Duodenal mucosa (tissue), 2 donors: ENCODE measurements at regions not wholly inside any gene's neighbourhood (a gene's known extent, or its start where the extent isn't known, plus 50 kb on each side); places are given as distances from the start of the nearest gene placed in this dataset.

Experiments used
- H3K27ac ChIP-seq: one replicate; pipeline ENCODE4 v1.7.0; 2013; ENCODE audit warnings: low read depth, low read length
- H3K27me3 ChIP-seq, 2 donors: one replicate each; pipeline ENCODE4 v1.7.0; 2013; ENCODE audit warnings: low read length in 2 of 2, control low read depth in 1 of 2; ENCODE audit not compliant: insufficient read depth in 2 of 2, control insufficient read depth in 1 of 2
- H3K36me3 ChIP-seq, 2 donors: one replicate each; pipeline ENCODE4 v1.7.0; 2013; ENCODE audit warnings: low read length in 2 of 2, control low read depth in 1 of 2; ENCODE audit not compliant: insufficient read depth in 2 of 2, control insufficient read depth in 1 of 2
- H3K4me1 ChIP-seq, 2 donors: one replicate each; pipeline ENCODE4 v1.7.0; 2013; ENCODE audit warnings: low read length in 2 of 2, control low read depth in 1 of 2; ENCODE audit not compliant: insufficient read depth in 2 of 2, control insufficient read depth in 1 of 2
- H3K4me3 ChIP-seq, 2 donors: one replicate each; pipeline ENCODE4 v1.7.0; 2013; ENCODE audit warnings: low read length in 2 of 2, low read depth in 1 of 2
- H3K9ac ChIP-seq, 2 donors: one replicate each; pipeline ENCODE4 v1.7.0; 2013; ENCODE audit warnings: low read length in 2 of 2, low read depth in 1 of 2
- H3K9me3 ChIP-seq, 2 donors: one replicate each; pipeline ENCODE4 v1.7.0; 2013; ENCODE audit warnings: low read length in 2 of 2, control low read depth in 1 of 2; ENCODE audit not compliant: control insufficient read depth in 1 of 2

GRCh38 chr6:87824958-87825491, 123.0 kb upstream of the AKIRIN2 start:
- Histone ChIP-seq H3K4me1 (peaks cover 8 to 9% of the 10 kb centered on the region in 2 donors), H3K27ac (no peak overlapping the region), H3K9me3 (no peaks in the 10 kb centered on the region), H3K36me3 (no peaks in the 10 kb centered on the region), H3K27me3 (no peaks in the 10 kb centered on the region), H3K9ac (no peak overlapping the region), H3K4me3 (no peak overlapping the region)

GRCh38 chr6:87822011-87822410, 120.0 kb upstream of the AKIRIN2 start:
- H3K4me3 ChIP-seq: no peak overlapping the region
- peaks cover 8 to 9% of the 10 kb centered on the region in 2 donors for H3K4me1 ChIP-seq
- H3K9ac ChIP-seq: no peak overlapping the region
- no peaks in the 10 kb centered on the region for H3K9me3 ChIP-seq
- H3K27ac ChIP-seq: no peak overlapping the region
- no peaks in the 10 kb centered on the region for H3K36me3 ChIP-seq
- no peaks in the 10 kb centered on the region for H3K27me3 ChIP-seq

- Histone ChIP-seq H3K4me3 (no peak overlapping the region), H3K36me3 (no peaks in the 10 kb centered on the region), H3K4me1 (peaks cover 0 to 3% of the 10 kb centered on the region in 2 donors), H3K27me3 (no peaks in the 10 kb centered on the region), H3K9ac (no peak overlapping the region), H3K9me3 (no peaks in the 10 kb centered on the region), H3K27ac (no peak overlapping the region)
Measured at GRCh38 chr6:87820343-87820984, 118.4 kb upstream of the AKIRIN2 start.

- Histone ChIP-seq H3K36me3 (no peaks in the 10 kb centered on the region), H3K27me3 (no peaks in the 10 kb centered on the region), H3K9ac (no peak overlapping the region), H3K4me1 (no peaks in the 10 kb centered on the region), H3K9me3 (no peaks in the 10 kb centered on the region), H3K27ac (no peak overlapping the region), H3K4me3 (no peak overlapping the region)
Measured at GRCh38 chr6:87817183-87817582, 115.2 kb upstream of the AKIRIN2 start.

- Histone ChIP-seq H3K27ac (no peak overlapping the region), H3K4me3 (no peak overlapping the region), H3K9me3 (no peaks in the 10 kb centered on the region), H3K4me1 (no peaks in the 10 kb centered on the region), H3K36me3 (no peaks in the 10 kb centered on the region), H3K27me3 (no peaks in the 10 kb centered on the region), H3K9ac (no peak overlapping the region)
Measured at GRCh38 chr6:87815449-87815848, 113.4 kb upstream of the AKIRIN2 start.

- no peak overlapping the region for H3K9ac ChIP-seq
- no peaks in the 10 kb centered on the region for H3K36me3 ChIP-seq
- H3K4me3 ChIP-seq: no peak overlapping the region
- H3K27ac ChIP-seq: no peak overlapping the region
- H3K27me3 ChIP-seq: no peaks in the 10 kb centered on the region
- no peaks in the 10 kb centered on the region for H3K9me3 ChIP-seq
- no peaks in the 10 kb centered on the region for H3K4me1 ChIP-seq
Measured at GRCh38 chr6:87808005-87808757, 106.1 kb upstream of the AKIRIN2 start.

GRCh38 chr6:87807475-87807874, 105.4 kb upstream of the AKIRIN2 start:
- H3K4me3 ChIP-seq: no peak overlapping the region
- no peaks in the 10 kb centered on the region for H3K27me3 ChIP-seq
- no peak overlapping the region for H3K27ac ChIP-seq
- no peak overlapping the region for H3K9ac ChIP-seq
- H3K9me3 ChIP-seq: no peaks in the 10 kb centered on the region
- no peaks in the 10 kb centered on the region for H3K4me1 ChIP-seq
- H3K36me3 ChIP-seq: no peaks in the 10 kb centered on the region

- Histone ChIP-seq H3K4me1 (no peaks in the 10 kb centered on the region), H3K27ac (no peak overlapping the region), H3K4me3 (no peak overlapping the region), H3K27me3 (no peaks in the 10 kb centered on the region), H3K9ac (no peak overlapping the region), H3K9me3 (no peaks in the 10 kb centered on the region), H3K36me3 (no peaks in the 10 kb centered on the region)
Measured at GRCh38 chr6:87806635-87807034, 104.6 kb upstream of the AKIRIN2 start.

GRCh38 chr6:87806099-87806498, 104.1 kb upstream of the AKIRIN2 start:
- H3K4me1 ChIP-seq: no peaks in the 10 kb centered on the region
- no peak overlapping the region for H3K9ac ChIP-seq
- H3K36me3 ChIP-seq: no peaks in the 10 kb centered on the region
- no peak overlapping the region for H3K27ac ChIP-seq
- no peaks in the 10 kb centered on the region for H3K27me3 ChIP-seq
- no peak overlapping the region for H3K4me3 ChIP-seq
- no peaks in the 10 kb centered on the region for H3K9me3 ChIP-seq

GRCh38 chr6:87803791-87804190, 101.8 kb upstream of the AKIRIN2 start:
- H3K27ac ChIP-seq: no peak overlapping the region
- no peak overlapping the region for H3K9ac ChIP-seq
- H3K27me3 ChIP-seq: no peaks in the 10 kb centered on the region
- no peaks in the 10 kb centered on the region for H3K9me3 ChIP-seq
- H3K36me3 ChIP-seq: no peaks in the 10 kb centered on the region
- no peak overlapping the region for H3K4me3 ChIP-seq
- peaks cover 0 to 8% of the 10 kb centered on the region in 2 donors for H3K4me1 ChIP-seq
